ENCODE measurements at regions not wholly inside any gene's neighbourhood (a gene's known extent, or its start where the extent isn't known, plus 50 kb on each side); places are given as distances from the start of the nearest gene placed in this dataset.

GRCh38 chr14:65331652-65332051 lies 80.9 kb upstream of the FUT8 start:
- no peak for TF ChIP-seq YY1 (IDR thresholded peaks at IDR 0.05; ENCODE audit: low read depth)
- no peak for TF ChIP-seq CTCF (IDR thresholded peaks at IDR 0.05)
- no peak for TF ChIP-seq JUND (IDR thresholded peaks at IDR 0.05)
- no peak for TF ChIP-seq RFX5 (IDR thresholded peaks at IDR 0.05; ENCODE audit: low read length)
- no peak for TF ChIP-seq EP300 (IDR thresholded peaks at IDR 0.05; ENCODE audit: borderline replicate concordance in 1 of 2, low read depth in 1 of 2, low read length in 1 of 2)
- no peak for TF ChIP-seq NFIC (IDR thresholded peaks at IDR 0.05; ENCODE audit: borderline replicate concordance)
- TF ChIP-seq RAD21 (IDR thresholded peaks at IDR 0.05; ENCODE audit: low read length): no peak
- TF ChIP-seq TCF12 (IDR thresholded peaks at IDR 0.05): no peak
- no peak for TF ChIP-seq SIN3A (IDR thresholded peaks at IDR 0.05; ENCODE audit: borderline replicate concordance, low read depth, low read length)
- no peak for TF ChIP-seq FOXM1 (IDR thresholded peaks at IDR 0.05; ENCODE audit: low read depth)
- TF ChIP-seq GATA2 (CRISPR knock-in tag; IDR thresholded peaks at IDR 0.05): no peak
- TF ChIP-seq RXRA (IDR thresholded peaks at IDR 0.05; ENCODE audit: borderline replicate concordance, low read depth): no peak

Data from SK-N-SH (cell line).